ENCODE measurements at regions not wholly inside any gene's neighbourhood (a gene's known extent, or its start where the extent isn't known, plus 50 kb on each side); places are given as distances from the start of the nearest gene placed in this dataset.

- TF ChIP-seq CTCF (IDR thresholded peaks at IDR 0.05; ENCODE audit: low read depth, low read length) (no peak), POLR2A (IDR thresholded peaks at IDR 0.05; ENCODE audit: extremely low read depth, insufficient read length) (no peak), MAX (IDR thresholded peaks at IDR 0.05; ENCODE audit: low read depth, low read length) (no peak)
These were observed 167.7 kb downstream of the ACTR3 start for GRCh38 chr2:114057638-114058037.

All from NB4 (cell line).